CD4-positive, alpha-beta memory T cell (primary cell): ENCODE measurements at regions not wholly inside any gene's neighbourhood (a gene's known extent, or its start where the extent isn't known, plus 50 kb on each side); places are given as distances from the start of the nearest gene placed in this dataset.
"Not testable (repeated sequence)": the region's sequence is repeated elsewhere in the genome, so short reads cannot be mapped to it uniquely, and the experiment has no call there.

Source experiments
- CTCF ChIA-PET: fragments of 350-600 bp; sonication (Branson Sonifier 250); formaldehyde crosslinking; loops from one replicate; lab custom pipeline; 2021; ENCODE audit warnings: inconsistent platforms; ENCODE audit not compliant: partially characterized antibody; lab: Charles Lee
- POLR2A ChIA-PET: fragments of 350-600 bp; sonication (Branson Sonifier 250); formaldehyde crosslinking; loops from one replicate; lab custom pipeline; 2021; ENCODE audit not compliant: partially characterized antibody; lab: Charles Lee
- DNase-seq, 5 donors: peaks; one replicate each; pipeline versions ENCODE4 v3.0.0 to v3.0.0-alpha.2; 2020 to 2022; ENCODE audit warnings: mixed read lengths in 1 of 5
- H3K27ac ChIP-seq: one replicate; pipeline ENCODE4 v1.7.0; 2013; ENCODE audit warnings: low read depth, low read length
- H3K27me3 ChIP-seq: 2 replicates; pipeline ENCODE4 v1.7.0; 2013; ENCODE audit warnings: mild to moderate bottlenecking, low read length, moderate library complexity; ENCODE audit not compliant: insufficient read depth
- H3K36me3 ChIP-seq: 2 replicates; pipeline ENCODE4 v1.7.0; 2013; ENCODE audit warnings: mild to moderate bottlenecking, low read length, moderate library complexity; ENCODE audit not compliant: insufficient read depth
- H3K4me1 ChIP-seq: 2 replicates; pipeline ENCODE4 v1.7.0; 2013; ENCODE audit warnings: mild to moderate bottlenecking, low read length, moderate library complexity; ENCODE audit not compliant: insufficient read depth
- H3K4me3 ChIP-seq, 2 donors: one replicate each; pipeline ENCODE4 v1.7.0; 2013; ENCODE audit warnings: low read length in 2 of 2, mild to moderate bottlenecking in 1 of 2
- H3K9me3 ChIP-seq, 2 donors: one replicate each; pipeline ENCODE4 v1.7.0; 2013; ENCODE audit warnings: low read length in 2 of 2, control low read depth in 1 of 2; ENCODE audit not compliant: control insufficient read depth in 1 of 2
- H3K27ac Mint-ChIP-seq, 7 donors: one replicate each; pipeline ENCODE4 v1.8.0; 2020 to 2021; ENCODE audit warnings: mixed read lengths in 7 of 7, mild to moderate bottlenecking in 6 of 7, inconsistent platforms in 3 of 7, moderate library complexity in 3 of 7
- H3K27me3 Mint-ChIP-seq, 2 donors: one replicate each; pipeline ENCODE4 v1.8.0; 2020 to 2021; ENCODE audit warnings: mixed read lengths in 2 of 2
- H3K36me3 Mint-ChIP-seq, 2 donors: one replicate each; pipeline ENCODE4 v1.8.0; 2020 to 2021; ENCODE audit warnings: mixed read lengths in 2 of 2, inconsistent platforms in 1 of 2, mild to moderate bottlenecking in 1 of 2
- H3K4me1 Mint-ChIP-seq, 4 donors: one replicate each; pipeline ENCODE4 v1.8.0; 2020 to 2021; ENCODE audit warnings: mixed read lengths in 4 of 4, mild to moderate bottlenecking in 1 of 4
- H3K4me3 Mint-ChIP-seq, 8 donors: one replicate each; pipeline ENCODE4 v1.8.0; 2020 to 2021; ENCODE audit warnings: mixed read lengths in 8 of 8, mild to moderate bottlenecking in 7 of 8, moderate library complexity in 6 of 8, inconsistent platforms in 3 of 8
- H3K9me3 Mint-ChIP-seq, 8 donors: one replicate each; pipeline ENCODE4 v1.8.0; 2020 to 2021; ENCODE audit warnings: mixed read lengths in 8 of 8, mild to moderate bottlenecking in 5 of 8, inconsistent platforms in 3 of 8, moderate library complexity in 1 of 8
- intact Hi-C: fragments of 100-400 bp; cut with micrococcal nuclease; formaldehyde crosslinking; loops from one replicate; pipeline ENCODE4 v1.15.1; 2023

- H3K36me3 ChIP-seq, DNase-seq, H3K4me1 Mint-ChIP-seq, intact Hi-C loops, H3K27ac ChIP-seq, CTCF ChIA-PET, POLR2A ChIA-PET, H3K27me3 ChIP-seq, H3K4me1 ChIP-seq, H3K9me3 ChIP-seq, H3K4me3 ChIP-seq, H3K4me3 Mint-ChIP-seq, H3K27me3 Mint-ChIP-seq: not testable (repeated sequence)
- H3K27ac Mint-ChIP-seq, result peak overlapping the region in 1 of 7 donors; percentile 18
- H3K36me3 Mint-ChIP-seq, result peaks cover 21 to 40% of the 10 kb centered on the region in 2 donors
- peaks cover 3 to 17% (median 9%) of the 10 kb centered on the region in 8 donors for H3K9me3 Mint-ChIP-seq
Observed at GRCh38 chr16:29206120-29206519, 200.4 kb downstream of the NPIPB11 start.

GRCh38 chr16:29205151-29205550, 201.4 kb downstream of the NPIPB11 start:
- H3K27ac ChIP-seq, H3K4me1 ChIP-seq, H3K27ac Mint-ChIP-seq, H3K4me3 ChIP-seq, CTCF ChIA-PET, H3K27me3 ChIP-seq, intact Hi-C loops, DNase-seq, H3K27me3 Mint-ChIP-seq, H3K36me3 ChIP-seq, H3K4me3 Mint-ChIP-seq, H3K9me3 ChIP-seq, POLR2A ChIA-PET, H3K4me1 Mint-ChIP-seq: not testable (repeated sequence)
- H3K36me3 Mint-ChIP-seq, result peaks cover 20 to 33% of the 10 kb centered on the region in 2 donors
- H3K9me3 Mint-ChIP-seq, result peaks cover 3 to 17% (median 9%) of the 10 kb centered on the region in 8 donors

GRCh38 chr16:29204806-29205135, 201.7 kb downstream of the NPIPB11 start:
- H3K36me3 Mint-ChIP-seq, result peaks cover 20 to 33% of the 10 kb centered on the region in 2 donors
- Histone ChIP-seq H3K27ac (no peak overlapping the region), H3K4me1 (no peaks in the 10 kb centered on the region), H3K36me3 (no peaks in the 10 kb centered on the region), H3K4me3 (no peak overlapping the region), H3K9me3 (no peaks in the 10 kb centered on the region), H3K27me3 (no peaks in the 10 kb centered on the region)
- H3K4me3 Mint-ChIP-seq, result no peak overlapping the region
- H3K9me3 Mint-ChIP-seq, result peaks cover 3 to 17% (median 9%) of the 10 kb centered on the region in 8 donors
- intact Hi-C loops, result no loop called here
- no peaks in the 10 kb centered on the region for H3K27me3 Mint-ChIP-seq
- CTCF ChIA-PET, result no interaction called here
- POLR2A ChIA-PET, result no interaction called here
- DNase-seq, result no peak
- no peak overlapping the region for H3K27ac Mint-ChIP-seq
- peaks cover 0 to 3% (median under 1%) of the 10 kb centered on the region in 4 donors for H3K4me1 Mint-ChIP-seq

- H3K27ac ChIP-seq, H3K9me3 ChIP-seq, intact Hi-C loops, H3K4me1 ChIP-seq, POLR2A ChIA-PET, H3K27me3 ChIP-seq, CTCF ChIA-PET, DNase-seq, H3K27me3 Mint-ChIP-seq, H3K4me3 Mint-ChIP-seq, H3K4me3 ChIP-seq, H3K27ac Mint-ChIP-seq, H3K4me1 Mint-ChIP-seq, H3K36me3 ChIP-seq: not testable (repeated sequence)
- Mint-ChIP-seq H3K9me3 (peaks cover 3 to 17% (median 9%) of the 10 kb centered on the region in 8 donors), H3K36me3 (peaks cover 16 to 27% of the 10 kb centered on the region in 2 donors)
Observed at GRCh38 chr16:29203933-29204805, 202.3 kb downstream of the NPIPB11 start.

DNA sequence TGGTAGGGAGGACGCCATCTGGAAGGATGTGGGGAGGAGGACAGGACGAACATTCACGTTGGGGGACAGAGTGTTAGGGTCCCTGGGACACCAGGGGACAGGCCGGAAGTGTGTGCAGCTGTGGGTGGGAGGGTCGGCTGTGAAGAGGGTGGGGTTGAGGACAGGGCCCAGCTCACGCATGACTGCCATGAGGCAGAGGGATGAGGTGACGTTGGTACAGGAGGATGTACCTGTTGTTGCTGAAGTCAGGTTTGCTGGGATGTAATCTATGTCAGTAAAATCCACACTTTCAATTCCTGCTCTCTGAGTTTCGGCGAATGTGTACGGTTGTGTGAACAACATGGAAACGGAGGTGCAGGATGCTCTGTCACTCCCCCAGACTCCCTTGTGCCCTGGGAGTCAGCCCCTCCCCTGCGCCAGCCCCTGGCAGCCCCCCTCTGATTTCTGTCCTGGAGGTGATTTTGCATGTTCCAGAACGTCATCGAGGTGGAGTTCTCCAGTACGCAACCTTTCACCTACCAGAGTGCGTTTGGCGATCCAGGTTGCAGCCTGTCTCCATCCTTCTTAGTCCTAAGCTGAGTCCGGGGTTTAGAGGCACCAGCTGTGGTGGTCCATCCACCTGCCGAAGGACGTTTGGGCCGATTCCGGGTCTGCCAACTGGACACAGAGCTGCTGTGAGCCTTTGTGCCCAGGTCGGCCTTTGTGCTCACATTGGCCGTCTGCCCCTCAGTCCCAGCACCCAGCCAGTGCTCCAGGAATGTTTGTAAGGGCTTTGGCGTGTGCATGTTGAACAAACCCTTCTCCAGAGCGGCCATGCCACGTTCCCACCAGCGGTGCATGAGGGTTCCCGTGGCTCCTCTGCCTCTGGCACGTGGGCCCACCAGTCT, 203.2 kb downstream of the NPIPB11 start:
- CTCF ChIA-PET, H3K4me1 Mint-ChIP-seq: not testable (repeated sequence)
- H3K4me3 Mint-ChIP-seq, result peak overlapping the region in 1 of 8 donors; percentile 31

GRCh38 chr16:29202642-29203041, 203.9 kb downstream of the NPIPB11 start:
- DNase-seq, H3K4me1 ChIP-seq, H3K4me1 Mint-ChIP-seq, H3K4me3 ChIP-seq, H3K27me3 Mint-ChIP-seq, CTCF ChIA-PET, H3K9me3 ChIP-seq, H3K36me3 ChIP-seq, H3K27ac Mint-ChIP-seq, POLR2A ChIA-PET, H3K27me3 ChIP-seq, H3K4me3 Mint-ChIP-seq, intact Hi-C loops, H3K27ac ChIP-seq: not testable (repeated sequence)
- Mint-ChIP-seq H3K36me3 (peaks cover 16 to 25% of the 10 kb centered on the region in 2 donors), H3K9me3 (peaks cover 3 to 14% (median 9%) of the 10 kb centered on the region in 8 donors)

More for the DNA sequence above, 203.2 kb downstream of the NPIPB11 start:
- H3K4me1 ChIP-seq, H3K27me3 Mint-ChIP-seq, H3K27ac ChIP-seq, H3K36me3 ChIP-seq, H3K27me3 ChIP-seq, intact Hi-C loops, H3K4me3 ChIP-seq, POLR2A ChIA-PET, DNase-seq, H3K9me3 ChIP-seq, H3K27ac Mint-ChIP-seq: not testable (repeated sequence)
- peaks cover 3 to 16% (median 9%) of the 10 kb centered on the region in 8 donors for H3K9me3 Mint-ChIP-seq
- peaks cover 14 to 25% of the 10 kb centered on the region in 2 donors for H3K36me3 Mint-ChIP-seq

DNA sequence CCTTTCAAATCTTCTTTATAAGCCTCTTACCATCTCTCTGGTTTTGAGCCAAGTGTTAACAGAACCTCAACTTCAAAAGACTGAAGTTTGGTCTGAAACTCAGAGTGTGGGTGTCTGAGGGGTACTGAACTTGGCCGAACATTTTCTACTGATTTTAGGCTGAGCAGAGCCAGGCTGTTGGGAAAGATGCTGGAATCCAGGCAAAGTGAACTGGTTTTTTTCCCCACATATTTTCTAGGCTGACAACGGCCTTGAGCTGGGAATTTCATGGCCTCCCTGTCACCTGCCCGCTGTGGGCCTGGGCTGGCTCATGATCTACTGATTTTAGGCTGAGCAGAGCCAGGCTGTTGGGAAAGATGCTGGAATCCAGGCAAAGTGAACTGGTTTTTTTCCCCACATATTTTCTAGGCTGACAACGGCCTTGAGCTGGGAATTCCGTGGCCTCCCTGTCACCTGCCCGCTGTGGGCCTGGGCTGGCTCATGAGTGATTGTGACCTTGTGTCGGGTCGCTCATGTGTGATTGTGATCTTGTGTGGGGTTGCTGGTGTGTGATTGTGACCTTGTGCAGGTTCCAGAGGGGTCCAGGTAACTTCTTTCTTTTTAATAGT, 204.4 kb downstream of the NPIPB11 start:
- intact Hi-C loops, H3K4me3 Mint-ChIP-seq, H3K4me1 ChIP-seq, H3K27me3 ChIP-seq, H3K36me3 ChIP-seq, H3K4me1 Mint-ChIP-seq, H3K27ac ChIP-seq, H3K4me3 ChIP-seq, CTCF ChIA-PET, H3K27me3 Mint-ChIP-seq, POLR2A ChIA-PET, DNase-seq, H3K27ac Mint-ChIP-seq, H3K9me3 ChIP-seq: not testable (repeated sequence)
- Mint-ChIP-seq H3K9me3 (peaks cover 3 to 14% (median 9%) of the 10 kb centered on the region in 8 donors), H3K36me3 (peaks cover 16 to 25% of the 10 kb centered on the region in 2 donors)
